ENCODE measurements at regions not wholly inside any gene's neighbourhood (a gene's known extent, or its start where the extent isn't known, plus 50 kb on each side); places are given as distances from the start of the nearest gene placed in this dataset.

DNA sequence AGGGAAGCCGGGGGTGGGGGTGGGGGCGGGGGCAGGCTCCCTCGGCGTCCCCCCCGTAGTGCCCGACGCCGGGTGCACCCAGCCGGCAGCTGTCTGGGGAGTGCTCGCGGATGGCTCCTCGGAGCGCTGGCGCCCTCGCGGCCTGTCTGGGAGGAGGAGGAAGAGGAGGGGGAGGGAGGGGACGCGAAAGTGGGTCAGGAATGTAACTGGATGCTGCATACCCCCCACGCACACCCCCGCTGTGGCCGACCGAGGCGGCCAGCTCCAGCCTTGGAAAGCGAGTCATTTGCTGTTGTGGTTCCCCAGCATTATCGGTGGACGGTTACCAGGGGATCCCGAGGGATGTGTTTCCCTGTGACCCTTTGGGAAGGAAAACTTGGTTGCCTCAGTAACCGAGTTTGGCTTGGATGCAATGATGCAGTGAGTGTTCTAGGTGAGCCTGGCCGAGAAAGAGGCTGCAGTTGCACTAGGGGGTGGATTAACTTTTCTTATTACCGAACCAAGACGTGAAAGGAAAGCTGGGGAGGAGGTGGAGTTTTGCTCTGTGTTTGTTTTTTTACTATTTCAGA is 55.2 kb upstream of the RREB1 start:
- TF ChIP-seq, protein P1, sequence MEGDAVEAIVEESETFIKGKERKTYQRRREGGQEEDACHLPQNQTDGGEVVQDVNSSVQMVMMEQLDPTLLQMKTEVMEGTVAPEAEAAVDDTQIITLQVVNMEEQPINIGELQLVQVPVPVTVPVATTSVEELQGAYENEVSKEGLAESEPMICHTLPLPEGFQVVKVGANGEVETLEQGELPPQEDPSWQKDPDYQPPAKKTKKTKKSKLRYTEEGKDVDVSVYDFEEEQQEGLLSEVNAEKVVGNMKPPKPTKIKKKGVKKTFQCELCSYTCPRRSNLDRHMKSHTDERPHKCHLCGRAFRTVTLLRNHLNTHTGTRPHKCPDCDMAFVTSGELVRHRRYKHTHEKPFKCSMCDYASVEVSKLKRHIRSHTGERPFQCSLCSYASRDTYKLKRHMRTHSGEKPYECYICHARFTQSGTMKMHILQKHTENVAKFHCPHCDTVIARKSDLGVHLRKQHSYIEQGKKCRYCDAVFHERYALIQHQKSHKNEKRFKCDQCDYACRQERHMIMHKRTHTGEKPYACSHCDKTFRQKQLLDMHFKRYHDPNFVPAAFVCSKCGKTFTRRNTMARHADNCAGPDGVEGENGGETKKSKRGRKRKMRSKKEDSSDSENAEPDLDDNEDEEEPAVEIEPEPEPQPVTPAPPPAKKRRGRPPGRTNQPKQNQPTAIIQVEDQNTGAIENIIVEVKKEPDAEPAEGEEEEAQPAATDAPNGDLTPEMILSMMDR (IDR thresholded peaks at IDR 0.05): no peak
- TF ChIP-seq POLR2A (IDR thresholded peaks at IDR 0.05): no peak

All from heart left ventricle (tissue), 13 donors.